ENCODE measurements at regions not wholly inside any gene's neighbourhood (a gene's known extent, or its start where the extent isn't known, plus 50 kb on each side); places are given as distances from the start of the nearest gene placed in this dataset.
"Not testable (repeated sequence)": the region's sequence is repeated elsewhere in the genome, so short reads cannot be mapped to it uniquely, and the experiment has no call there.

DNA sequence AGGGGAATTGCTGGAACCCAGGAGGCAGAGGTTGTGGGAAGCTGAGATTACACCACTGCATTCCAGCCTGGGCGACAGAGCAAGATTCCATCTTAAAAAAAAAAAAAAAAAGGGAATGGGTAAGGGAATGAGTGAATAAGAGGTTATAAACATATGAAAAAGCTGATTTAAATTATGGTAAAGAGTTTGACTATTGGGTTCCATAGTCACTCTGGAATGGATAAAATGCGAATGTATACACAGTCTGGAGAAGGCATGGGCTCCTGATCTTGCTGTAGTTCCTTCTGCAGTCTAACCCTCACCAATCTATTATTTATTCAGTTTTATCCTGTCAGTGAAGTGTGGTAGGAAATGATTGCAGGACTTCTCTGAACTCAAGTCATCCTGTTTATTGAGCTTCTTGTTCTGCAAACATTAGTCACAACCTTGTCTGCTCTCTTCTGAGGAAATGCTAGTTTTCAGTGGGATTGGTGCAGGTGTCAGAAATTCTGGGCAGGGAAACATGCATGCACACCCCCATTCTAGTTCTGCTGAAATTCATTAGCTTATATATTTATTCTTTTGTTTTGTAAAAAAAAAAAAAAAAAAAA, 190.9 kb upstream of the CFAP20DC start:
- no peaks in the 10 kb centered on the region for H3K27me3 ChIP-seq
- H3K9me3 ChIP-seq = no peaks in the 10 kb centered on the region
- H3K36me3 ChIP-seq = no peaks in the 10 kb centered on the region
- H3K27ac ChIP-seq = no peak overlapping the region
- no peak for TF ChIP-seq EP300 (IDR thresholded peaks at IDR 0.05)
- TF ChIP-seq POLR2A (IDR thresholded peaks at IDR 0.05) = no peak
- DNase-seq (no peak), ATAC-seq (ENCODE audit: low FRiP score in 2 of 2) (no peak)
- peaks cover 0 to 9% (median 3%) of the 10 kb centered on the region in 4 donors for H3K4me1 ChIP-seq
- H3K4me3 ChIP-seq = no peak overlapping the region
- WGBS, 2 donors = 69 to 71% methylated on average over 2 of the region's 2 CpGs

DNA sequence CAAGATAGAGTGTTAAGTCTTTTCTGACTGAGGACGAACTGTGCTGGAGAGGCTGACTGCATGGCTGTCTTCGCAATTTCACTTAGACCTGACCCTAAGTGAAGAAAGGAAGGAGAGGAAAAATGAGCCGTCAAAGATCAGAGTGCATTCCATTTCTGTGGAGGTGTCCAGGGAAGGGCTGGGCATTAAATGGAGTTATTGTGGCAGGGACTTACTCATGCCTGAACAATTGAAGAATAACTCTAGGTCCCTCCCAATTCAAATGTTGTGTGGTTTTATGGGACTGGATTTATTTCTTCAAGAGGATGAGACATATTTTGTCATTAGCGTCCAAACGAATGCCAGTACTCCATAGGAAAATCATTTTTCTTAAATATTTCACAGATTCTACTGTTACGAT, 187.3 kb upstream of the CFAP20DC start:
- no peak overlapping the region for H3K4me3 ChIP-seq
- DNase-seq = no peak
- no peaks in the 10 kb centered on the region for H3K27me3 ChIP-seq
- WGBS, 2 donors = 89 to 90% methylated on average over 6 of the region's 6 CpGs
- no peak for ATAC-seq (ENCODE audit: low FRiP score in 2 of 2)
- H3K36me3 ChIP-seq = no peaks in the 10 kb centered on the region
- H3K27ac ChIP-seq = no peak overlapping the region
- H3K4me1 ChIP-seq = peaks cover 0 to 4% (median 0%) of the 10 kb centered on the region in 4 donors
- no peaks in the 10 kb centered on the region for H3K9me3 ChIP-seq
- TF ChIP-seq POLR2A (IDR thresholded peaks at IDR 0.05) (no peak), EP300 (IDR thresholded peaks at IDR 0.05) (no peak), POLR2AphosphoS5 (IDR thresholded peaks at IDR 0.05) (no peak)
- TF ChIP-seq, protein P1, sequence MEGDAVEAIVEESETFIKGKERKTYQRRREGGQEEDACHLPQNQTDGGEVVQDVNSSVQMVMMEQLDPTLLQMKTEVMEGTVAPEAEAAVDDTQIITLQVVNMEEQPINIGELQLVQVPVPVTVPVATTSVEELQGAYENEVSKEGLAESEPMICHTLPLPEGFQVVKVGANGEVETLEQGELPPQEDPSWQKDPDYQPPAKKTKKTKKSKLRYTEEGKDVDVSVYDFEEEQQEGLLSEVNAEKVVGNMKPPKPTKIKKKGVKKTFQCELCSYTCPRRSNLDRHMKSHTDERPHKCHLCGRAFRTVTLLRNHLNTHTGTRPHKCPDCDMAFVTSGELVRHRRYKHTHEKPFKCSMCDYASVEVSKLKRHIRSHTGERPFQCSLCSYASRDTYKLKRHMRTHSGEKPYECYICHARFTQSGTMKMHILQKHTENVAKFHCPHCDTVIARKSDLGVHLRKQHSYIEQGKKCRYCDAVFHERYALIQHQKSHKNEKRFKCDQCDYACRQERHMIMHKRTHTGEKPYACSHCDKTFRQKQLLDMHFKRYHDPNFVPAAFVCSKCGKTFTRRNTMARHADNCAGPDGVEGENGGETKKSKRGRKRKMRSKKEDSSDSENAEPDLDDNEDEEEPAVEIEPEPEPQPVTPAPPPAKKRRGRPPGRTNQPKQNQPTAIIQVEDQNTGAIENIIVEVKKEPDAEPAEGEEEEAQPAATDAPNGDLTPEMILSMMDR (IDR thresholded peaks at IDR 0.05) = no peak

DNA sequence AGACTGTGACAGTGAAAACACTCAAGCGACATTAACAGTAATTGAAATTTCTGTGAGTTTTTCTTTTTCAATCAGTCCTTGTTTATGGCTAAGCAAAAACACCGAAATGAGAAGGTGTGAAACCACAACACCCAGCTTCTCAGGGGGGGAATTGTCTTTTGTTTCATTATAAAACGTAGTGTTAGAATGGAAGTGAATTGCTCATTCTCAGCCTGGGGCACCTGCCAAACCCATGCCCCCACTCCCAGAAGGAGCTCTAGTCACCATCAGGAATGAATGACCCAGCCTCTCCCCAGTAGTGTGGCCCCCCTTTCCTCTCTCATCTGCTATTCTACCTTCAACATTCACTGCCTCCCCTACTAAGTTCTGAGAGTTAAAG, 185.8 kb upstream of the CFAP20DC start:
- Histone ChIP-seq H3K36me3 (no peaks in the 10 kb centered on the region), H3K27me3 (no peaks in the 10 kb centered on the region), H3K4me3 (no peak overlapping the region), H3K9me3 (peaks cover 0 to 6% (median 2%) of the 10 kb centered on the region in 4 donors), H3K4me1 (peaks cover 0 to 4% (median 0%) of the 10 kb centered on the region in 4 donors), H3K27ac (no peak overlapping the region)
- TF ChIP-seq EP300 (IDR thresholded peaks at IDR 0.05) (no peak), POLR2A (IDR thresholded peaks at IDR 0.05) (no peak), POLR2AphosphoS5 (IDR thresholded peaks at IDR 0.05) (no peak)
- TF ChIP-seq, protein P1 (IDR thresholded peaks at IDR 0.05) = no peak
- WGBS, 2 donors = 52 to 57% methylated on average over 3 of the region's 3 CpGs
- ATAC-seq (ENCODE audit: low FRiP score in 2 of 2) (no peak), DNase-seq (no peak)

DNA sequence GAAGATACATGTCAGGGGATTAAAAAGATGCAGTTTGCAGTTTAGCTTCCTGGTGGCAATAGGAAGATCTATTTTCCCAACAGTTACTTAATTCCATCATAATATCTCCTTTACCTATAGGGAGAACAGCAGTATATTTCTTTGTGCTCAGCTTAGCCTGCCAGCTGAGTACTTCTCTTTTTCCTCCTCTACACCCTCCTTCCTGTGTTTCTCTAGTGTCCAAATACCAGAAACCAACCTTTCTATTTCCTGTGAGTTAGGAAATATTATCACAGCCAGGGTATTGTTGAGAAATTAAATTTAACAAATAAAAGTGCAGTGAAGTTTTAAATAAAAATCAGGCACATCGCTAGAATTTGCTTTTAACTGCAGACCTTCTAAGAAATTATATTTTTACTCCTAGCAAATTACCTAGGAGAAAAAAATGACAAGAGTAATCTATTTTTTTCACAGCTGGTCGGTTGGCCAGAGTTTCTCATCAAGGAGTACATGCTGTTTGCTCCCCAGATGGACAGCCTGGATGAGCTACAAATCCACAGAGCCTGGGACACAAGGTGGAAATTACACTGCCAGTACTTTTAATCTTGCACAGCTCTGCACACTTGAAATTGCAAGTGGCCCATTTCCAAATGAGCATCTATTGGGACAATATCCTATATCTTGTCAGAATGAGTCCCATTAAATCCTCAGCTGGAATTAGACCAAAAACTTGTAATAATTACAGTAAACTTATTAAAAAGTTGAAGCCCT, 185.2 kb upstream of the CFAP20DC start:
- no peak for DNase-seq
- WGBS, 2 donors = 38 to 48% methylated on average over 2 of the region's 2 CpGs
- peaks cover 0 to 9% (median 6%) of the 10 kb centered on the region in 4 donors for H3K9me3 ChIP-seq
- H3K4me1 ChIP-seq = peaks cover 0 to 4% (median 0%) of the 10 kb centered on the region in 4 donors
- no peak overlapping the region for H3K4me3 ChIP-seq
- H3K27me3 ChIP-seq = no peaks in the 10 kb centered on the region
- no peak for ATAC-seq (ENCODE audit: low FRiP score in 2 of 2)
- peak overlapping the region in 1 of 4 donors; percentile 4 for H3K27ac ChIP-seq
- H3K36me3 ChIP-seq = no peaks in the 10 kb centered on the region
- TF ChIP-seq POLR2A (IDR thresholded peaks at IDR 0.05) (no peak), EP300 (IDR thresholded peaks at IDR 0.05) (no peak), POLR2AphosphoS5 (IDR thresholded peaks at IDR 0.05) (no peak)
- TF ChIP-seq, protein P1 (IDR thresholded peaks at IDR 0.05) = no peak

DNA sequence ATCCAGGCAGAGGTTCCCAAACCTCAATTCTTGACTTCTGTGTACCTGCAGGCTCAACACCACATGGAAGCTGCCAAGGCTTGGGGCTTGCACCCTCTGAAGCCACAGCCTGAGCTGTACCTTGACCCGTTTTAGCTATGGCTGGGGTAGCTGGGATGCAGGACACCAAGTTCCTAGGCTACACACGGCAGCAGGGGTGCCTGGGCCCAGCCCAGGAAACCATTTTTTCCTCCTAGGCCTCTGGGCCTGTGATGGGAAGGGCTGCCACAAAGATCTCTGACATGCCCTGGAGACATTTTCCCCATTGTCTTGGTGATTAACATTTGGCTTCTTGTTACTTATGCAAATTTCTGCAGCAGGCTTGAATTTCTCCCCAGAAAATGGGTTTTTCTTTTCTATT, 180.6 kb upstream of the CFAP20DC start:
- H3K9me3 ChIP-seq = peaks cover 0 to 14% (median 9%) of the 10 kb centered on the region in 4 donors
- not testable (repeated sequence) for H3K36me3 ChIP-seq; H3K4me1 ChIP-seq; DNase-seq; H3K27me3 ChIP-seq; ATAC-seq (ENCODE audit: low FRiP score in 2 of 2); H3K27ac ChIP-seq; H3K4me3 ChIP-seq
- WGBS, 2 donors = 71% methylated on average over 2 of the region's 2 CpGs; no CpG with 5 or more reads in 1 of the 2 donors

DNA sequence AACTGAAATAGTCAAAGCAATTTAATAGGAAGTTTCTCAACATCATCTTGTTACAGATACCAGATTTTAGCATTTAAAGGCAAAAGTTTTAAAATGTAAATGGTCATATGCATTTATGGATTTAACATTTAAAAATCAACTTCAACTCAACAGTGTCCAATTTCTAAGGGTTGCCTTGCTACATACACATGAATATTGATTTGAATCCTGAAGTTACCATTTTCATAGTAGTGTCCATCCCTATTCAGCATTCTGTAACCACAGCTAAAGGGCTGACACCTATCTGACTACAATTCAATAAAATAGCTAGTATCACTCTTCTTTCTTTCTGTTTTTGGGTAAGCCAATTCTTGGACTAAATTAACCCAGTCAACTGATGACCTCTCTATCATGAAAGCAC, 164.0 kb upstream of the CFAP20DC start:
- H3K27me3 ChIP-seq = no peaks in the 10 kb centered on the region
- no peak overlapping the region for H3K4me3 ChIP-seq
- ATAC-seq (ENCODE audit: low FRiP score in 2 of 2) = no peak
- no peaks in the 10 kb centered on the region for H3K9me3 ChIP-seq
- TF ChIP-seq POLR2AphosphoS5 (IDR thresholded peaks at IDR 0.05) = no peak
- no peak for TF ChIP-seq POLR2A (IDR thresholded peaks at IDR 0.05)
- no peak for TF ChIP-seq EP300 (IDR thresholded peaks at IDR 0.05)
- TF ChIP-seq, protein P1 (IDR thresholded peaks at IDR 0.05) = no peak
- H3K36me3 ChIP-seq = no peaks in the 10 kb centered on the region
- peaks cover 0 to 7% (median 0%) of the 10 kb centered on the region in 4 donors for H3K4me1 ChIP-seq
- no peak for DNase-seq
- no peak overlapping the region for H3K27ac ChIP-seq
